GM12875 (cell line): ENCODE measurements at regions not wholly inside any gene's neighbourhood (a gene's known extent, or its start where the extent isn't known, plus 50 kb on each side); places are given as distances from the start of the nearest gene placed in this dataset.

Experiments used
- H3K4me3 ChIP-seq: one replicate; pipeline ENCODE4 v1.5.1; 2011; ENCODE audit warnings: low read depth, low read length, control low read depth
- CTCF ChIP-seq: IDR thresholded peaks from 2 replicates; pipeline ENCODE4 v1.5.1; 2011; ENCODE audit warnings: low read depth, mild to moderate bottlenecking, control low read depth, inconsistent platforms, low read length, moderate library complexity, borderline replicate concordance; ENCODE audit not compliant: insufficient read depth

GRCh38 chr4:36573441-36573840 lies 292.0 kb downstream of the DTHD1 start:
- no peak overlapping the region for H3K4me3 ChIP-seq
- no peak for TF ChIP-seq CTCF

- H3K4me3 ChIP-seq = no peak overlapping the region
- TF ChIP-seq CTCF = no peak
Observed at GRCh38 chr4:36574816-36575215, 293.4 kb downstream of the DTHD1 start.

GRCh38 chr4:36582198-36582597 lies 300.8 kb downstream of the DTHD1 start:
- no peak for TF ChIP-seq CTCF

GRCh38 chr4:36587909-36588472 lies 306.6 kb downstream of the DTHD1 start:
- TF ChIP-seq CTCF = no peak
- no peak overlapping the region for H3K4me3 ChIP-seq

More at GRCh38 chr4:36582198-36582597, 300.8 kb downstream of the DTHD1 start:
- H3K4me3 ChIP-seq = no peak overlapping the region

- TF ChIP-seq CTCF = no peak
- no peak overlapping the region for H3K4me3 ChIP-seq
Observed at GRCh38 chr4:36590343-36590742, 308.9 kb downstream of the DTHD1 start.

- H3K4me3 ChIP-seq = no peak overlapping the region
- no peak for TF ChIP-seq CTCF
Observed at GRCh38 chr4:36601864-36602495, 320.6 kb downstream of the DTHD1 start.

GRCh38 chr4:36609661-36610060 lies 328.2 kb downstream of the DTHD1 start:
- H3K4me3 ChIP-seq = no peak overlapping the region

More at GRCh38 chr4:36609661-36610060, 328.2 kb downstream of the DTHD1 start:
- no peak for TF ChIP-seq CTCF
